ENCODE measurements at regions not wholly inside any gene's neighbourhood (a gene's known extent, or its start where the extent isn't known, plus 50 kb on each side); places are given as distances from the start of the nearest gene placed in this dataset.
A peak's percentile ranks its signal among the peaks of the same experiment; 100 is the strongest.
"Not testable (repeated sequence)": the region's sequence is repeated elsewhere in the genome, so short reads cannot be mapped to it uniquely, and the experiment has no call there.

DNA sequence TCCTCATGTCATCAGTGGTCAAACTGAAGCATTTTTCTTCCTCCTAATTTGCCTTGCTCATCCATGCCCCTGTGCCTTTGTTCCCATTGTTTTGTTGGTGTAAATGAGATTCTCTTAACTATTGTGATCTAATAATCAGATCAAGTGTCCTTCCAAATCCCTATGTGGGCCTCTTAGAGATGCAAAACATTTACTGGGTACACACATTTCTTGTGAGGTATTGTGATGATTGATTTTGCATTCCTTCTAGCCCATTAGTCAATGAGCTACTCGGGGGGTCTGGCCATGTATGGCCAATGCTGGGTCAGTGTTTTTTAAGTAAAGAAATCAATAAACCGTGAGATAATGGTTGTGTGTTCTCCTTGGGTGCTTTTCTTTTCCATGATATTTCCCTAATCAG lies 580.4 kb downstream of the VGLL3 start:
- H3K9me2 ChIP-seq (replicated peaks; ENCODE audit: insufficient read depth, low read length): no peaks in the 10 kb centered on the region
- no peak overlapping the region for H3K4me2 ChIP-seq (ENCODE audit: low read depth, low read length)
- no peaks in the 10 kb centered on the region for H3K27me3 ChIP-seq (replicated peaks; ENCODE audit: insufficient read depth, low read length)
- TF ChIP-seq EZH2phosphoT487 (IDR thresholded peaks at IDR 0.05; ENCODE audit: low read length) (no peak), EZH2 (optimal IDR thresholded peaks at IDR 0.05; ENCODE audit: low read depth, low read length) (no peak)
- TF ChIP-seq, protein P1, sequence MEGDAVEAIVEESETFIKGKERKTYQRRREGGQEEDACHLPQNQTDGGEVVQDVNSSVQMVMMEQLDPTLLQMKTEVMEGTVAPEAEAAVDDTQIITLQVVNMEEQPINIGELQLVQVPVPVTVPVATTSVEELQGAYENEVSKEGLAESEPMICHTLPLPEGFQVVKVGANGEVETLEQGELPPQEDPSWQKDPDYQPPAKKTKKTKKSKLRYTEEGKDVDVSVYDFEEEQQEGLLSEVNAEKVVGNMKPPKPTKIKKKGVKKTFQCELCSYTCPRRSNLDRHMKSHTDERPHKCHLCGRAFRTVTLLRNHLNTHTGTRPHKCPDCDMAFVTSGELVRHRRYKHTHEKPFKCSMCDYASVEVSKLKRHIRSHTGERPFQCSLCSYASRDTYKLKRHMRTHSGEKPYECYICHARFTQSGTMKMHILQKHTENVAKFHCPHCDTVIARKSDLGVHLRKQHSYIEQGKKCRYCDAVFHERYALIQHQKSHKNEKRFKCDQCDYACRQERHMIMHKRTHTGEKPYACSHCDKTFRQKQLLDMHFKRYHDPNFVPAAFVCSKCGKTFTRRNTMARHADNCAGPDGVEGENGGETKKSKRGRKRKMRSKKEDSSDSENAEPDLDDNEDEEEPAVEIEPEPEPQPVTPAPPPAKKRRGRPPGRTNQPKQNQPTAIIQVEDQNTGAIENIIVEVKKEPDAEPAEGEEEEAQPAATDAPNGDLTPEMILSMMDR (IDR thresholded peaks at IDR 0.05; ENCODE audit: low read length): no peak
- no peak overlapping the region for H3K9ac ChIP-seq (ENCODE audit: low read length)
- H3K4me1 ChIP-seq (ENCODE audit: low read length): no peaks in the 10 kb centered on the region
- no peaks in the 10 kb centered on the region for H3K36me3 ChIP-seq (replicated peaks; ENCODE audit: insufficient read depth, low read length)
- no peaks in the 10 kb centered on the region for H3K9me3 ChIP-seq (replicated peaks; ENCODE audit: insufficient read depth, low read length)
- no peak overlapping the region for H2AFZ ChIP-seq (ENCODE audit: low read length)
- no peak overlapping the region for H3K4me3 ChIP-seq (ENCODE audit: low read length)
- no peaks in the 10 kb centered on the region for H3F3A ChIP-seq (ENCODE audit: insufficient read depth, low read length)
- H3K27ac ChIP-seq (ENCODE audit: low read length): no peak overlapping the region
- H4K20me1 ChIP-seq (ENCODE audit: insufficient read depth, low read length): no peaks in the 10 kb centered on the region
- no peak for DNase-seq
- no peaks in the 10 kb centered on the region for H3K79me2 ChIP-seq (ENCODE audit: low read length)

DNA sequence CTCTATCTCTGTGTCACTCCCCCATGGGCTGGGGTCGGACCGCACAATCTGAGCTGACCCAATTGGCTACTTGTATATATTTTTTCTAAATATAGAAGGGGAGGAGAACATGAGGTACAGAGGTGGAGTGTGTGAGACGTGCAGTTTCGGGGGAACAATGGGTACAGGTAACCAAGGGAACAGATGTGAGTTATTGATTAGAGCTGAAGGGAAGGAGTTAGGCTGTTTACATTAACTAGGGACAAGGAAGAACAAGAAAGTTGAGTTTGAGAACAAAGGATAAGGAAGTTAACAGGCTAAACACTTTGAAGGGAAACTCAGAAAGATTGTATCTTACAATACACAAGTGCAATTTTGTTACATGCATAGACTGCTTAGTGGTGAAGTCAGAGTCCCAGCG lies 601.2 kb downstream of the VGLL3 start:
- H3K4me1 ChIP-seq (ENCODE audit: low read length); H3F3A ChIP-seq (ENCODE audit: insufficient read depth, low read length); H3K4me2 ChIP-seq (ENCODE audit: low read depth, low read length); H3K9me2 ChIP-seq (replicated peaks; ENCODE audit: insufficient read depth, low read length); DNase-seq; H3K79me2 ChIP-seq (ENCODE audit: low read length); H3K27ac ChIP-seq (ENCODE audit: low read length); H4K20me1 ChIP-seq (ENCODE audit: insufficient read depth, low read length); H3K4me3 ChIP-seq (ENCODE audit: low read length); H3K9ac ChIP-seq (ENCODE audit: low read length); H3K27me3 ChIP-seq (replicated peaks; ENCODE audit: insufficient read depth, low read length); H2AFZ ChIP-seq (ENCODE audit: low read length); H3K36me3 ChIP-seq (replicated peaks; ENCODE audit: insufficient read depth, low read length); H3K9me3 ChIP-seq (replicated peaks; ENCODE audit: insufficient read depth, low read length): not testable (repeated sequence)

DNA sequence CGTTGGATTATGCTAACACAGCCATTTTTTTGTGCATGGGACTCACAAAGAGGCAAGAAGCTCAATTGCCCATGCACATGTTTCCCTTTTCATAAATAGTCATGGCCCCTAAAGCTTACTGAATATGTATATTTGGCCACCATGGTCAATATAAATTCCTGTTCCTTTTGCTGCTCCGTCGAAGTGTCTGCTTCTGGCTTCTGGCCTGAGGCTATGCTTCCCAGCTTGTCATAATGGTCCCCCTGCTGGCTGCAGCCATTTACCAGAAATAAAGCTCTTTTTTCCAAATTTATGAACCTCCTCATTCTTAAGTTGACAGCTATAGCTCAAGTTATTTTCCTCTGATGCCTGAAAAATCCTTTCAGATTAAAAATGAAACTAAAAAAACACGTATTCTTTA lies 602.1 kb downstream of the VGLL3 start:
- no peak for DNase-seq
- Histone ChIP-seq H3K27ac (ENCODE audit: low read length) (no peak overlapping the region), H3K4me1 (ENCODE audit: low read length) (no peaks in the 10 kb centered on the region), H3F3A (ENCODE audit: insufficient read depth, low read length) (no peaks in the 10 kb centered on the region), H3K9me2 (replicated peaks; ENCODE audit: insufficient read depth, low read length) (no peaks in the 10 kb centered on the region), H3K4me2 (ENCODE audit: low read depth, low read length) (no peak overlapping the region), H4K20me1 (ENCODE audit: insufficient read depth, low read length) (no peaks in the 10 kb centered on the region), H3K4me3 (ENCODE audit: low read length) (no peak overlapping the region), H3K79me2 (ENCODE audit: low read length) (no peaks in the 10 kb centered on the region), H3K9me3 (replicated peaks; ENCODE audit: insufficient read depth, low read length) (no peaks in the 10 kb centered on the region), H3K9ac (ENCODE audit: low read length) (no peak overlapping the region), H3K27me3 (replicated peaks; ENCODE audit: insufficient read depth, low read length) (no peaks in the 10 kb centered on the region), H3K36me3 (replicated peaks; ENCODE audit: insufficient read depth, low read length) (no peaks in the 10 kb centered on the region), H2AFZ (ENCODE audit: low read length) (no peak overlapping the region)
- TF ChIP-seq EZH2 (optimal IDR thresholded peaks at IDR 0.05; ENCODE audit: low read depth, low read length): no peak
- TF ChIP-seq, protein P1 (IDR thresholded peaks at IDR 0.05; ENCODE audit: low read length): 0 out of 2 replicates have a peak, but pooled peaks have one; percentile 7

DNA sequence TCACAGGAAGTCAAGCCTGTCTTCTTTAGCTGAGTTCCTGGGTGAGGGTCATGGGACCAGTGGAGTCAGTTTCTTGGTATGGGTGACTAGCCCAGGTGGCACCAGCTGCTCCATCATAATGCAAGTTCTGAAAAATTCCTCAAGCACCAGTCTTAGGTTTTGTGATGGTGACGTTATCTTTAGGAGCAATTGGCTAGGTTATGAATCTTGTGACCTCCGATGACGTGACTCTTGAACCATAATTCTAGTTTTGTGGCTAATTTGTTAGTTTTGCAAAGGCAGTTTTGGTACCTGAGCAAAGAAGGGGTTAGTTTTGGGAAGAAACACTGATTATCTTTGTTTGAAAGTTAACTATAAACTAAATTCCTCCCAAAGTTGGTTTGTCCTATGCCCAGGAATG lies 608.4 kb downstream of the VGLL3 start:
- no peaks in the 10 kb centered on the region for H3K9me3 ChIP-seq (replicated peaks; ENCODE audit: insufficient read depth, low read length)
- no peak overlapping the region for H3K27ac ChIP-seq (ENCODE audit: low read length)
- no peak for TF ChIP-seq EZH2phosphoT487 (IDR thresholded peaks at IDR 0.05; ENCODE audit: low read length)
- TF ChIP-seq EZH2 (optimal IDR thresholded peaks at IDR 0.05; ENCODE audit: low read depth, low read length): no peak
- TF ChIP-seq, protein P1 (IDR thresholded peaks at IDR 0.05; ENCODE audit: low read length): no peak
- no peaks in the 10 kb centered on the region for H3K27me3 ChIP-seq (replicated peaks; ENCODE audit: insufficient read depth, low read length)
- H3K79me2 ChIP-seq (ENCODE audit: low read length): no peaks in the 10 kb centered on the region
- no peak overlapping the region for H3K4me2 ChIP-seq (ENCODE audit: low read depth, low read length)
- no peaks in the 10 kb centered on the region for H3K4me1 ChIP-seq (ENCODE audit: low read length)
- H3F3A ChIP-seq (ENCODE audit: insufficient read depth, low read length): no peaks in the 10 kb centered on the region
- no peak overlapping the region for H2AFZ ChIP-seq (ENCODE audit: low read length)
- no peak for DNase-seq
- no peak overlapping the region for H3K9ac ChIP-seq (ENCODE audit: low read length)
- H3K36me3 ChIP-seq (replicated peaks; ENCODE audit: insufficient read depth, low read length): no peaks in the 10 kb centered on the region
- no peaks in the 10 kb centered on the region for H4K20me1 ChIP-seq (ENCODE audit: insufficient read depth, low read length)
- no peaks in the 10 kb centered on the region for H3K9me2 ChIP-seq (replicated peaks; ENCODE audit: insufficient read depth, low read length)
- H3K4me3 ChIP-seq (ENCODE audit: low read length): no peak overlapping the region
